GM12874 (cell line): ENCODE measurements at regions not wholly inside any gene's neighbourhood (a gene's known extent, or its start where the extent isn't known, plus 50 kb on each side); places are given as distances from the start of the nearest gene placed in this dataset.

Experiments
- CTCF ChIP-seq: IDR thresholded peaks from 2 replicates; pipeline ENCODE4 v1.5.1; 2011; ENCODE audit warnings: low read depth, mild to moderate bottlenecking, control low read depth, low read length, moderate library complexity; ENCODE audit not compliant: insufficient read depth

GRCh38 chr16:51382211-51382610 is 231.1 kb upstream of the SALL1 start:
- no peak for TF ChIP-seq CTCF

- no peak for TF ChIP-seq CTCF
Observed at GRCh38 chr16:51376080-51376479, 225.0 kb upstream of the SALL1 start.

GRCh38 chr16:51374790-51375189 is 223.7 kb upstream of the SALL1 start:
- TF ChIP-seq CTCF: no peak

GRCh38 chr16:51374346-51374745 is 223.3 kb upstream of the SALL1 start:
- TF ChIP-seq CTCF: no peak

GRCh38 chr16:51365715-51366114 is 214.6 kb upstream of the SALL1 start:
- TF ChIP-seq CTCF: no peak

- TF ChIP-seq CTCF: no peak
Observed at GRCh38 chr16:51359141-51359955, 208.3 kb upstream of the SALL1 start.

- TF ChIP-seq CTCF: no peak
Observed at GRCh38 chr16:51357839-51358238, 206.8 kb upstream of the SALL1 start.
